Body of pancreas (tissue), 4 donors: ENCODE measurements at regions not wholly inside any gene's neighbourhood (a gene's known extent, or its start where the extent isn't known, plus 50 kb on each side); places are given as distances from the start of the nearest gene placed in this dataset.

Experiments
- ATAC-seq: fragments of 150-250 bp; one replicate; pipeline ENCODE4 v1.9.1; 2016
- DNase-seq, 4 donors: peaks; one replicate each; pipeline ENCODE4 v3.0.0-alpha.2; 2019
- H3K27ac ChIP-seq, 4 donors: fragments of 200-600 bp; sonication (generic); 1 replicate in 3 of 4; 2 replicates in 1 of 4; pipeline versions ENCODE4 v1.5.1 to v1.6.1; 2016 to 2019; ENCODE audit warnings: mild to moderate bottlenecking in 1 of 4, mixed read lengths in 1 of 4, moderate library complexity in 1 of 4
- H3K27me3 ChIP-seq, 2 donors: fragments of 200-600 bp; sonication (generic); one replicate each; pipeline ENCODE4 v1.6.0; 2016; ENCODE audit warnings: mild to moderate bottlenecking in 1 of 2
- H3K36me3 ChIP-seq, 2 donors: fragments of 200-600 bp; sonication (generic); replicated peaks in 1 of 2; 2 replicates each; pipeline ENCODE4 v1.5.1; 2016; ENCODE audit warnings: low read depth in 2 of 2; ENCODE audit not compliant: insufficient read depth in 1 of 2
- H3K4me1 ChIP-seq: fragments of 200-600 bp; sonication (generic); one replicate; pipeline ENCODE4 v1.6.0; 2016
- H3K4me3 ChIP-seq, 2 donors: fragments of 200-600 bp; sonication (generic); 1 replicate in 1 of 2; 2 replicates in 1 of 2; pipeline ENCODE4 v1.5.1; 2016 to 2019
- H3K9me3 ChIP-seq, 3 donors: fragments of 200-600 bp; sonication (generic); 1 replicate in 2 of 3; 2 replicates in 1 of 3; pipeline ENCODE4 v1.5.1; 2016
- POLR2A ChIP-seq, 3 donors: fragments of 450-650 bp; IDR thresholded peaks; one replicate each; pipeline ENCODE4 v1.6.1; 2016; ENCODE audit warnings: antibody characterized with exemption in 3 of 3, mild to moderate bottlenecking in 2 of 3
- WGBS, 2 donors: methylation state at CpG; one replicate each; pipeline ENCODE4 v1.1.5; 2017; 5-methylcytosine and 5-hydroxymethylcytosine counted together
- intact Hi-C: fragments of 100-400 bp; cut with DNase I; formaldehyde crosslinking; loops from one replicate; pipeline ENCODE4 v1.15.1; 2023
- TF ChIP-seq, protein P1 (sequence below), 7 experiments: fragments of 450-650 bp in 4 of 7; fragments of 200-600 bp in 3 of 7; sonication (generic) in 3 of 7; IDR thresholded peaks; one replicate each; pipeline ENCODE4 v1.5.1; 2016 to 2019; ENCODE audit warnings: antibody characterized with exemption in 7 of 7

DNA sequence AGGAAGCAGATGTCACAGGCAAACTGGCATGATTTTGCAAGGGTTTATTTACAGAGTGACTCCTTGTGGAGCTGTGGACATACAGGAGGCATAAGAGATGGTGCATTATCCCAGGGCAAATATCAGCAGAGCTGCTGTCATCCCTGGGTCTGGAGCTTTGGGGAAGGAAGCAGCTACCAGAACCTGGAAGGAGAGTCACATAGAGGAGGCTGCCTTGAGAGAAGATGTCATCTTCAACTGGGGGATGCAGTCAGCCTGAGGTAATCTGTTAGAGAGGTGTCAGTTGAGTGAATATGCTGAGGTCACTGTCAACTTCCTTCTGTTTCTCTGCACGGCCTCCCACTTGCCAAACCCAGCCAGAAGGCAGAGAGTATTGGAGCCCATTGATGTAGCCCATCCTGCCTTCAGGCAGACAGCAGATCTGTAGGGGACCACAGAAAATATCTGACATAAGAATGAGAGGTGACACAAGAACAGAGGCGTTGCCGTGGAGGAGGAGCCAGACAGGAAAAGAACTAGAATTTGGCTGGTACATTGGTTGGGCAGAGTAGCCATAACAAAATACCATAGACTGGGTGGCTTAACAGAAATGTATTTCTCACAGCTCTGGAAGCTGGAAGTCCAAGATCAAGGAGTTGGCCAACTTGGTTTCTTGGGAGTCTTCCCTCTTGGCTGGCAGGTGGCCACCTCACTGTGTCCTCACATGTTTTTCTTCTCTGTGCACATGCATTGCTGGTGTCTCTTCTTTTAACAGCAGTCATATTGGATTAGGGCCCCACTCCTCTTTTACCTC lies 102.8 kb downstream of the SNX18 start:
- WGBS, 2 donors: 75 to 81% methylated on average over 3 of the region's 3 CpGs
- Histone ChIP-seq H3K36me3 (no peaks in the 10 kb centered on the region), H3K27me3 (no peaks in the 10 kb centered on the region), H3K4me3 (no peak overlapping the region), H3K27ac (no peak overlapping the region), H3K9me3 (no peaks in the 10 kb centered on the region), H3K4me1 (no peaks in the 10 kb centered on the region)
- intact Hi-C loops: no loop called here
- no peak for DNase-seq
- ATAC-seq: no peak
- TF ChIP-seq, protein P1, sequence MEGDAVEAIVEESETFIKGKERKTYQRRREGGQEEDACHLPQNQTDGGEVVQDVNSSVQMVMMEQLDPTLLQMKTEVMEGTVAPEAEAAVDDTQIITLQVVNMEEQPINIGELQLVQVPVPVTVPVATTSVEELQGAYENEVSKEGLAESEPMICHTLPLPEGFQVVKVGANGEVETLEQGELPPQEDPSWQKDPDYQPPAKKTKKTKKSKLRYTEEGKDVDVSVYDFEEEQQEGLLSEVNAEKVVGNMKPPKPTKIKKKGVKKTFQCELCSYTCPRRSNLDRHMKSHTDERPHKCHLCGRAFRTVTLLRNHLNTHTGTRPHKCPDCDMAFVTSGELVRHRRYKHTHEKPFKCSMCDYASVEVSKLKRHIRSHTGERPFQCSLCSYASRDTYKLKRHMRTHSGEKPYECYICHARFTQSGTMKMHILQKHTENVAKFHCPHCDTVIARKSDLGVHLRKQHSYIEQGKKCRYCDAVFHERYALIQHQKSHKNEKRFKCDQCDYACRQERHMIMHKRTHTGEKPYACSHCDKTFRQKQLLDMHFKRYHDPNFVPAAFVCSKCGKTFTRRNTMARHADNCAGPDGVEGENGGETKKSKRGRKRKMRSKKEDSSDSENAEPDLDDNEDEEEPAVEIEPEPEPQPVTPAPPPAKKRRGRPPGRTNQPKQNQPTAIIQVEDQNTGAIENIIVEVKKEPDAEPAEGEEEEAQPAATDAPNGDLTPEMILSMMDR (IDR thresholded peaks at IDR 0.05): no peak
- no peak for TF ChIP-seq POLR2A (IDR thresholded peaks at IDR 0.05)

DNA sequence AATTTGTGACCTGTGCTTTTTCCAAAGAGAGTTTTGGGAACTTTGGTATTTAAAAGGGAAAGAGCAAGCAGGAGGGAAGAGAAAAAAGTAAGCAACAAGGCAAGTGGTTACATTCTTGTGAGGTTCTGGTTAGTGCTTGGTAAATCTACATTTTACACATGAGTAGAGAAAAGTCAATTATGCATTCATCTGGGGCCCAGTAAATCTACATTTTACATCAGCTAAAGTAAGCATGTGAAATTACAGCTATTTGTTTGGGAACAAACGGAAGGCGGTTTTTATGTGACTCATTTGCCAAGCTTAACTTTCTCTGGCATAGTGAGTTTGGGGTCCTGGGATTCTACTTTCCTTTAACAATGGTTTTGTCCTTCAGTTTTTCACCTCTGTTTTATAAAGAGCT lies 102.2 kb downstream of the SNX18 start:
- intact Hi-C loops: no loop called here
- Histone ChIP-seq H3K27ac (no peak overlapping the region), H3K4me3 (no peak overlapping the region), H3K9me3 (no peaks in the 10 kb centered on the region), H3K4me1 (no peaks in the 10 kb centered on the region), H3K36me3 (no peaks in the 10 kb centered on the region), H3K27me3 (no peaks in the 10 kb centered on the region)
- no peak for ATAC-seq
- whole genome bisulfite sequencing, 2 donors: 47 to 62% methylated on average over 2 of the region's 2 CpGs
- no peak for TF ChIP-seq POLR2A (IDR thresholded peaks at IDR 0.05)
- no peak for DNase-seq

DNA sequence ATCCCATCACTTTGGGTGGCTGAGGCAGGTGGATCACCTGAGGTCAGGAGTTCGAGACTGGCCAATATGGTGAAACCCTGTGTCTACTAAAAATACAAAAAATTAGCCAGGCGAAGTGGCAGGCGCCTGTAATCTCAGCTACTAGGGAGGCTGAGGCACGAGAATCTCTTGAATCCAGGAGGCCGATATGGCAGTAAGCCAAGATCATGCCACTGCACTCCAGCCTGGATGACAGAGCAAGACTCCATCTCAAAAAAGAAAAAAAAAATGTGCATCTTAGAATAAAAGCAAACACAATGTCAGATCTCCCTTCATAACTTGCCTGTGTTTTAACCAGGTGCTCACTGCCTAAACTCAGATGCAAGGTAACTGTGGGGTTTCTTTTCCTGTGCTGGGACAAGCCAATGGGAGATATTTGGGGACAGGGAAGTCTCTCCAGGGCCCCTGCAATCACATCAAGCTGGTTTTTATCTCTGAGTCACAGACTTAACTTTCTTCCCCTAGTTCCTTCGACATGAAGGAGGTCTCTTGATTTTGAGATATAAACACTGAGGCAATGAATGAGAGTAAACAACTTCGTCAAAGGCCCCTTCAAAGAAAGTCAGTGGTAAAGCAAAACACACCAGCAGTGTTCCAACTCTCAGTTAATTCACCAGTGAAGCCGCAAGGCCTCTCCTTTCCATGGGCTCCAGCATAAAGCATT lies 99.1 kb downstream of the SNX18 start:
- Histone ChIP-seq H3K27me3 (no peaks in the 10 kb centered on the region), H3K27ac (no peak overlapping the region), H3K9me3 (no peaks in the 10 kb centered on the region), H3K4me1 (no peaks in the 10 kb centered on the region), H3K4me3 (no peak overlapping the region), H3K36me3 (no peaks in the 10 kb centered on the region)
- 84 to 87% methylated on average over 8 of the region's 8 CpGs for WGBS, 2 donors
- intact Hi-C loops: no loop called here
- no peak for DNase-seq
- TF ChIP-seq POLR2A (IDR thresholded peaks at IDR 0.05): no peak
- TF ChIP-seq, protein P1 (IDR thresholded peaks at IDR 0.05): no peak
- ATAC-seq: no peak

DNA sequence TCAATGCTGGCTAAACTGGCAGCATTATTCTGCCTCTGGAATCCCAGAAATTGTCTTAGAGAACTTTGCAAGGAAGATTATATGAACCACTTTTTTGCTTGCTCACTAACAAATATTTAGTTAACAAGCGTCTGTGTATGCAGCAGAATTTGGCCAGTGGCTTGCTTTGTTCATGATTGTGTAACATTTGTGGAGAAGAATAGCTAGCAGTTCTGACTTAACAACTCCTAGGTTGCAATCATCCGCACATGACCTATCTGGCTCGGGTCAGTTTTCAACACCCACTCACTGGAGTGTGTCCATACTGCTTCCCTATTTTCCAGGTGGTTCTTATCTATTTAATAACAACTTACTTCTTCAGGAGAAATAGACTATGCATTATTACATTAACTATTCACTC lies 98.5 kb downstream of the SNX18 start:
- H3K4me1 ChIP-seq: no peaks in the 10 kb centered on the region

DNA sequence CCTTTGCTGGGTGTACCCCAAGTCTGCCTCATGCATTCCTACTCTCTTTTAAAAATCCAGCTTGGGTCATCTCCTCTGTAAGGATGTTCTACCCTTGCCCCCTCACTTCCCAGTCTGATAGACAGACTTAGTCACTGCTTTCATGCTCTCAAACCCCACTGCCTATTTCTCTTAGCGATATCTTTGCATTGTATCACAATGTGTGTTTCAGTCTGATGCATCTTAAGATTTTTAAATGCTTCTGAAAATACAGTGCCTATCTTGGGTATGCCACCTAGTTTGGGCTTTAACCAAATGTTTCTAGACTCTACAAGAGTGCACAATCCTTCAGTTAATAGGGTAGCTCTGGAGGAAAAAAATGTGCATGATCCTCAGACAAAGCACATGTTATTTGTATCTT lies 97.8 kb downstream of the SNX18 start:
- H3K36me3 ChIP-seq: no peaks in the 10 kb centered on the region
- intact Hi-C loops: no loop called here
- DNase-seq (no peak), ATAC-seq (no peak)
- no peak overlapping the region for H3K4me3 ChIP-seq
- no peaks in the 10 kb centered on the region for H3K9me3 ChIP-seq
- H3K27me3 ChIP-seq: no peaks in the 10 kb centered on the region
- H3K27ac ChIP-seq: no peak overlapping the region
- 95 to 100% methylated on average over 1 of the region's 1 CpG for WGBS, 2 donors
- no peak for TF ChIP-seq POLR2A (IDR thresholded peaks at IDR 0.05)
- TF ChIP-seq, protein P1 (IDR thresholded peaks at IDR 0.05): no peak
- no peaks in the 10 kb centered on the region for H3K4me1 ChIP-seq

More for the DNA sequence above, 98.5 kb downstream of the SNX18 start:
- TF ChIP-seq, protein P1 (IDR thresholded peaks at IDR 0.05): no peak
- TF ChIP-seq POLR2A (IDR thresholded peaks at IDR 0.05): no peak
- 17 to 49% methylated on average over 3 of the region's 3 CpGs for WGBS, 2 donors
- H3K27ac ChIP-seq: no peak overlapping the region
- no peak overlapping the region for H3K4me3 ChIP-seq
- DNase-seq (peak in 3 of 4 donors; percentile 12 to 69 (median 17)), ATAC-seq (peak; percentile 15)
- H3K36me3 ChIP-seq: no peaks in the 10 kb centered on the region
- intact Hi-C loops: no loop called here
- no peaks in the 10 kb centered on the region for H3K27me3 ChIP-seq
- H3K9me3 ChIP-seq: no peaks in the 10 kb centered on the region
